H1 (cell line): ENCODE measurements at regions not wholly inside any gene's neighbourhood (a gene's known extent, or its start where the extent isn't known, plus 50 kb on each side); places are given as distances from the start of the nearest gene placed in this dataset.

Source experiments
- CHD7 ChIP-seq: fragments of 300-600 bp; sonication (generic); IDR thresholded peaks from 2 replicates; pipeline ENCODE4 v1.7.1; 2012; ENCODE audit warnings: low read length, moderate library complexity, mild to moderate bottlenecking, inconsistent platforms; ENCODE audit not compliant: insufficient replicate concordance

DNA sequence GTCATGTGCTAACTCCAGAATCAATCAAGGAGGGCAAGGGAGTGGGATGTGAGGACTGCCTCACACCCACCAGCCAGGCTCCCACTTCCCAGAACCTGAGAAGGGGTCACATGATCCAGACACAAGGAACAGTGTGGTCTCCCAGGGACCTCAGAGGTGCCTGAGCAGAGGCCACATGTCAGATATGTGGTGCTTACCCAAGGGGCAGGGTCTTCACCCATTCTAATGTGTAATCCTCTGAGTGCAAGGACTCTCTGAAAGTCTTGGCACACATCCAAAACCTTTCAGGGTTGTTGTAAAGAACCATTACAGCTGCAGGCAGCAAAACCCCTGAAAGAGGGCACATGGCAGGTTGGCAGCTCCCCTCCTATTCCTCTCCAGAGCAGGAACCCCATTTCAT, 656.6 kb downstream of the UQCRFS1 start (continued):
- TF ChIP-seq CHD7: no peak
